SHP77 (cell line): ENCODE measurements at regions not wholly inside any gene's neighbourhood (a gene's known extent, or its start where the extent isn't known, plus 50 kb on each side); places are given as distances from the start of the nearest gene placed in this dataset.
"Not testable (repeated sequence)": the region's sequence is repeated elsewhere in the genome, so short reads cannot be mapped to it uniquely, and the experiment has no call there.

ENCODE experiments used
- DNase-seq, 2 experiments: peaks; one replicate each; lab custom pipeline; 2025; lab: John Stamatoyannopoulos, UW

- DNase-seq: no peak
Observed at GRCh38 chr10:6926971-6927370, 346.9 kb upstream of the PRKCQ start.

GRCh38 chr10:6925146-6925545 is 345.1 kb upstream of the PRKCQ start:
- DNase-seq: no peak

GRCh38 chr10:6924166-6924565 is 344.1 kb upstream of the PRKCQ start:
- DNase-seq: no peak

GRCh38 chr10:6921026-6921425 is 340.9 kb upstream of the PRKCQ start:
- not testable (repeated sequence) for DNase-seq

- peak; percentile 69 to 78 for DNase-seq
Observed at GRCh38 chr10:6920072-6921019, 340.3 kb upstream of the PRKCQ start.

GRCh38 chr10:6919077-6919476 is 339.0 kb upstream of the PRKCQ start:
- no peak for DNase-seq

GRCh38 chr10:6918305-6918704 is 338.2 kb upstream of the PRKCQ start:
- peak; percentile 4 to 7 for DNase-seq

- no peak for DNase-seq
Observed at GRCh38 chr10:6917125-6917524, 337.0 kb upstream of the PRKCQ start.

- DNase-seq: no peak
Observed at GRCh38 chr10:6916601-6917000, 336.5 kb upstream of the PRKCQ start.

- no peak for DNase-seq
Observed at GRCh38 chr10:6915307-6915706, 335.2 kb upstream of the PRKCQ start.

- DNase-seq: no peak
Observed at GRCh38 chr10:6912929-6913328, 332.9 kb upstream of the PRKCQ start.

GRCh38 chr10:6912424-6912823 is 332.3 kb upstream of the PRKCQ start:
- no peak for DNase-seq

GRCh38 chr10:6912021-6912420 is 331.9 kb upstream of the PRKCQ start:
- DNase-seq: no peak

- DNase-seq: no peak
Observed at GRCh38 chr10:6909905-6910560, 330.0 kb upstream of the PRKCQ start.

GRCh38 chr10:6907877-6908530 is 327.9 kb upstream of the PRKCQ start:
- no peak for DNase-seq

- no peak for DNase-seq
Observed at GRCh38 chr10:6894405-6894804, 314.3 kb upstream of the PRKCQ start.

- DNase-seq: no peak
Observed at GRCh38 chr10:6892864-6893263, 312.8 kb upstream of the PRKCQ start.

GRCh38 chr10:6891924-6892323 is 311.8 kb upstream of the PRKCQ start:
- no peak for DNase-seq

- DNase-seq: no peak
Observed at GRCh38 chr10:6889718-6890117, 309.6 kb upstream of the PRKCQ start.

- no peak for DNase-seq
Observed at GRCh38 chr10:6888434-6888833, 308.4 kb upstream of the PRKCQ start.

- DNase-seq: no peak
Observed at GRCh38 chr10:6885284-6885683, 305.2 kb upstream of the PRKCQ start.

GRCh38 chr10:6881987-6882386 is 301.9 kb upstream of the PRKCQ start:
- DNase-seq: no peak
